HL-60 (cell line): ENCODE measurements at regions not wholly inside any gene's neighbourhood (a gene's known extent, or its start where the extent isn't known, plus 50 kb on each side); places are given as distances from the start of the nearest gene placed in this dataset.

Experiments used
- DNase-seq, 2 experiments: peaks; one replicate each; pipeline ENCODE4 v3.0.0-alpha.2; 2010 to 2020; ENCODE audit warnings: low read depth in 1 of 2, low spot score in 1 of 2
- H3K27ac ChIP-seq: fragments of 250-450 bp; sonication (Bioruptor Pico); replicated peaks from 2 replicates; pipeline ENCODE4 v1.5.1; 2020; ENCODE audit warnings: mild to moderate bottlenecking, moderate library complexity
- H3K27me3 ChIP-seq: fragments of 250-450 bp; sonication (Bioruptor Pico); 2 replicates; pipeline ENCODE4 v1.5.1; 2021; ENCODE audit warnings: mild to moderate bottlenecking, moderate library complexity; ENCODE audit not compliant: insufficient read depth, poor library complexity, severe bottlenecking
- H3K4me3 ChIP-seq: replicated peaks from 2 replicates; pipeline ENCODE4 v1.5.1; 2011; ENCODE audit warnings: mild to moderate bottlenecking, control low read depth, low read length; ENCODE audit not compliant: insufficient read depth
- CTCF ChIP-seq: IDR thresholded peaks from one replicate; pipeline ENCODE4 v1.5.1; 2011; ENCODE audit warnings: low read length, control low read depth, inconsistent platforms; ENCODE audit not compliant: insufficient read depth
- GABPA ChIP-seq: IDR thresholded peaks from 2 replicates; pipeline ENCODE4 v1.6.1; 2012; ENCODE audit warnings: low read depth
- POLR2AphosphoS5 ChIP-seq: IDR thresholded peaks from 2 replicates; pipeline ENCODE4 v1.6.1; 2012; ENCODE audit warnings: low read depth
- REST ChIP-seq: IDR thresholded peaks from 2 replicates; pipeline ENCODE4 v1.6.1; 2012; ENCODE audit warnings: low read depth; ENCODE audit not compliant: insufficient replicate concordance
- SPI1 ChIP-seq: IDR thresholded peaks from 2 replicates; pipeline ENCODE4 v1.6.1; 2012; ENCODE audit warnings: low read depth, mild to moderate bottlenecking, borderline replicate concordance

GRCh38 chr2:38223256-38223655 lies 147.3 kb upstream of the CYP1B1 start:
- DNase-seq = no peak
- no peak for TF ChIP-seq SPI1
- TF ChIP-seq CTCF = no peak
- no peak for TF ChIP-seq POLR2AphosphoS5
- TF ChIP-seq GABPA = no peak
- no peak for TF ChIP-seq REST
- Histone ChIP-seq H3K27me3 (no peaks in the 10 kb centered on the region), H3K4me3 (no peak overlapping the region), H3K27ac (no peak overlapping the region)

- Histone ChIP-seq H3K27ac (no peak overlapping the region), H3K4me3 (no peak overlapping the region), H3K27me3 (no peaks in the 10 kb centered on the region)
- DNase-seq = no peak
- no peak for TF ChIP-seq SPI1
- no peak for TF ChIP-seq REST
- no peak for TF ChIP-seq CTCF
- TF ChIP-seq GABPA = no peak
- TF ChIP-seq POLR2AphosphoS5 = no peak
Measured at GRCh38 chr2:38220164-38220563, 144.2 kb upstream of the CYP1B1 start.

GRCh38 chr2:38218995-38219394 lies 143.0 kb upstream of the CYP1B1 start:
- no peak for TF ChIP-seq CTCF
- TF ChIP-seq SPI1 = no peak
- TF ChIP-seq REST = no peak
- Histone ChIP-seq H3K27ac (no peak overlapping the region), H3K27me3 (no peaks in the 10 kb centered on the region), H3K4me3 (no peak overlapping the region)
- no peak for DNase-seq
